OCI-LY1 (cell line): ENCODE measurements at regions not wholly inside any gene's neighbourhood (a gene's known extent, or its start where the extent isn't known, plus 50 kb on each side); places are given as distances from the start of the nearest gene placed in this dataset.

Source experiments
- H2AFZ ChIP-seq: fragments of 200-600 bp; sonication (generic), shearing (Covaris generic); 2 replicates; pipeline ENCODE4 v1.6.0; 2014; ENCODE audit warnings: antibody characterized with exemption, mild to moderate bottlenecking, low read length
- H3F3A ChIP-seq: fragments of 200-600 bp; sonication (generic), shearing (Covaris generic); 2 replicates; pipeline ENCODE4 v1.6.0; 2014; ENCODE audit warnings: mild to moderate bottlenecking, antibody characterized with exemption, low read length, moderate library complexity; ENCODE audit not compliant: insufficient read depth
- H3K27ac ChIP-seq: fragments of 200-600 bp; sonication (generic); 2 replicates; pipeline ENCODE4 v1.5.1; 2014; ENCODE audit warnings: low read length, mixed run types, mild to moderate bottlenecking, low read depth; ENCODE audit not compliant: poor library complexity, severe bottlenecking
- H3K27me3 ChIP-seq: fragments of 200-600 bp; sonication (generic); 2 replicates; pipeline ENCODE4 v1.6.0; 2014; ENCODE audit warnings: antibody characterized with exemption, mild to moderate bottlenecking, low read length, moderate library complexity; ENCODE audit not compliant: insufficient read depth
- H3K36me3 ChIP-seq: fragments of 200-600 bp; sonication (generic); 2 replicates; pipeline ENCODE4 v1.6.1; 2014; ENCODE audit warnings: mild to moderate bottlenecking, antibody characterized with exemption, low read length, moderate library complexity, mixed read lengths; ENCODE audit not compliant: insufficient read depth
- H3K4me1 ChIP-seq: fragments of 200-600 bp; sonication (generic); 2 replicates; pipeline ENCODE4 v1.5.1; 2014; ENCODE audit warnings: mild to moderate bottlenecking, low read length, moderate library complexity; ENCODE audit not compliant: insufficient read depth, severe bottlenecking
- H3K4me2 ChIP-seq: fragments of 200-600 bp; sonication (generic), shearing (Covaris generic); 2 replicates; pipeline ENCODE4 v1.6.1; 2014; ENCODE audit warnings: low read length
- H3K4me3 ChIP-seq: fragments of 200-600 bp; sonication (generic); 2 replicates; pipeline ENCODE4 v1.5.1; 2014; ENCODE audit warnings: low read length, low read depth, mild to moderate bottlenecking, mixed read lengths; ENCODE audit not compliant: poor library complexity, severe bottlenecking
- H3K79me2 ChIP-seq: fragments of 200-600 bp; shearing (Covaris generic); 2 replicates; pipeline ENCODE4 v1.6.1; 2016; ENCODE audit warnings: mixed run types, low read length, mixed read lengths; ENCODE audit not compliant: insufficient read depth
- H3K9ac ChIP-seq: fragments of 200-600 bp; sonication (generic), shearing (Covaris generic); 2 replicates; pipeline ENCODE4 v1.6.1; 2014; ENCODE audit warnings: mild to moderate bottlenecking, low read length, mixed read lengths
- H3K9me2 ChIP-seq: fragments of 200-600 bp; sonication (generic), shearing (Covaris generic); 2 replicates; pipeline ENCODE4 v1.6.1; 2014; ENCODE audit warnings: low read depth, mild to moderate bottlenecking, low read length, mixed read lengths
- H3K9me3 ChIP-seq: fragments of 200-600 bp; shearing (Covaris generic); 2 replicates; pipeline ENCODE4 v1.6.1; 2014; ENCODE audit warnings: low read length, mixed read lengths
- H4K20me1 ChIP-seq: fragments of 200-600 bp; sonication (generic), shearing (Covaris generic); 2 replicates; pipeline ENCODE4 v1.6.0; 2016; ENCODE audit warnings: mild to moderate bottlenecking, low read length; ENCODE audit not compliant: insufficient read depth
- CTCF ChIP-seq: fragments of 200-600 bp; sonication (generic), shearing (Covaris generic); IDR thresholded peaks from 2 replicates; pipeline ENCODE4 v1.5.1; 2017; ENCODE audit warnings: mild to moderate bottlenecking, antibody characterized with exemption, low read length, moderate library complexity, mixed read lengths
- EZH2 ChIP-seq: fragments of 200-600 bp; sonication (generic), shearing (Covaris generic); IDR thresholded peaks from 2 replicates; pipeline ENCODE4 v1.8.0; 2017; ENCODE audit warnings: borderline replicate concordance, mixed run types, mild to moderate bottlenecking, antibody characterized with exemption, low read length, moderate library complexity, mixed read lengths

GRCh38 chr11:91164452-91164822 is 941.6 kb upstream of the CHORDC1 start:
- Histone ChIP-seq H3K9me3 (no peaks in the 10 kb centered on the region), H4K20me1 (no peaks in the 10 kb centered on the region), H3K27ac (no peak overlapping the region), H3K9me2 (no peaks in the 10 kb centered on the region), H3K36me3 (no peaks in the 10 kb centered on the region), H2AFZ (no peak overlapping the region), H3K79me2 (no peaks in the 10 kb centered on the region), H3K4me2 (no peak overlapping the region), H3F3A (no peaks in the 10 kb centered on the region), H3K27me3 (no peaks in the 10 kb centered on the region), H3K4me1 (no peaks in the 10 kb centered on the region), H3K4me3 (no peak overlapping the region), H3K9ac (no peak overlapping the region)
- TF ChIP-seq EZH2: no peak
- TF ChIP-seq CTCF: no peak

GRCh38 chr11:91163619-91164451 is 941.0 kb upstream of the CHORDC1 start:
- H3K4me2 ChIP-seq: no peak overlapping the region
- no peaks in the 10 kb centered on the region for H3K9me2 ChIP-seq
- H2AFZ ChIP-seq: no peak overlapping the region
- H3K9me3 ChIP-seq: no peaks in the 10 kb centered on the region
- no peak overlapping the region for H3K27ac ChIP-seq
- H3K4me1 ChIP-seq: no peaks in the 10 kb centered on the region
- H3K9ac ChIP-seq: no peak overlapping the region
- no peaks in the 10 kb centered on the region for H4K20me1 ChIP-seq
- no peak overlapping the region for H3K4me3 ChIP-seq
- no peaks in the 10 kb centered on the region for H3K27me3 ChIP-seq
- TF ChIP-seq CTCF: no peak
- no peak for TF ChIP-seq EZH2
- H3K79me2 ChIP-seq: no peaks in the 10 kb centered on the region
- no peaks in the 10 kb centered on the region for H3F3A ChIP-seq
- no peaks in the 10 kb centered on the region for H3K36me3 ChIP-seq

GRCh38 chr11:91160661-91161060 is 937.8 kb upstream of the CHORDC1 start:
- H3K27ac ChIP-seq: no peak overlapping the region
- no peaks in the 10 kb centered on the region for H3K27me3 ChIP-seq
- H3K36me3 ChIP-seq: no peaks in the 10 kb centered on the region
- no peak overlapping the region for H2AFZ ChIP-seq
- no peak overlapping the region for H3K4me3 ChIP-seq
- no peak overlapping the region for H3K9ac ChIP-seq
- H3K9me2 ChIP-seq: no peaks in the 10 kb centered on the region
- H3K9me3 ChIP-seq: no peaks in the 10 kb centered on the region
- no peaks in the 10 kb centered on the region for H3K4me1 ChIP-seq
- H4K20me1 ChIP-seq: no peaks in the 10 kb centered on the region
- no peaks in the 10 kb centered on the region for H3F3A ChIP-seq
- no peak for TF ChIP-seq CTCF
- no peak for TF ChIP-seq EZH2
- H3K4me2 ChIP-seq: no peak overlapping the region
- no peaks in the 10 kb centered on the region for H3K79me2 ChIP-seq
